HUES64 (cell line): ENCODE measurements at regions not wholly inside any gene's neighbourhood (a gene's known extent, or its start where the extent isn't known, plus 50 kb on each side); places are given as distances from the start of the nearest gene placed in this dataset.

ENCODE experiments used
- H3K27ac ChIP-seq: 2 replicates; pipeline ENCODE4 v1.7.0; 2013; ENCODE audit warnings: low read depth, low read length, inconsistent platforms
- H3K27me3 ChIP-seq: 2 replicates; pipeline ENCODE4 v1.6.1; 2013; ENCODE audit warnings: mild to moderate bottlenecking, low read length; ENCODE audit not compliant: insufficient read depth
- H3K36me3 ChIP-seq: 2 replicates; pipeline ENCODE4 v1.6.1; 2013; ENCODE audit warnings: mild to moderate bottlenecking, low read length; ENCODE audit not compliant: insufficient read depth
- H3K4me1 ChIP-seq: 2 replicates; pipeline ENCODE4 v1.6.1; 2013; ENCODE audit warnings: mild to moderate bottlenecking, low read length, moderate library complexity; ENCODE audit not compliant: insufficient read depth
- H3K4me3 ChIP-seq: 2 replicates; pipeline ENCODE4 v1.5.1; 2013; ENCODE audit warnings: mild to moderate bottlenecking, low read length, moderate library complexity
- H3K9ac ChIP-seq: 2 replicates; pipeline ENCODE4 v1.6.1; 2013; ENCODE audit warnings: mild to moderate bottlenecking, low read depth, low read length
- H3K9me3 ChIP-seq: 2 replicates; pipeline ENCODE4 v1.6.1; 2013; ENCODE audit warnings: low read depth, low read length; ENCODE audit not compliant: insufficient read depth
- WGBS: fragments of 150-250, 120-280 bp; methylation state at CpG from one replicate; pipeline ENCODE4 v1.1.7; 2013; ENCODE audit warnings: missing lambda C conversion rate; 5-methylcytosine and 5-hydroxymethylcytosine counted together

GRCh38 chr22:48834404-48834803, 993.3 kb downstream of the BRD1 start:
- 0 out of 2 replicates have a peak, but pooled peaks cover 9% of the 10 kb centered on the region for H3K9me3 ChIP-seq
- H3K27me3 ChIP-seq: no peaks in the 10 kb centered on the region
- no peak overlapping the region for H3K4me3 ChIP-seq
- H3K9ac ChIP-seq: no peak overlapping the region
- H3K4me1 ChIP-seq: no peaks in the 10 kb centered on the region
- no peak overlapping the region for H3K27ac ChIP-seq
- WGBS: 91% methylated on average over 5 of the region's 5 CpGs
- no peaks in the 10 kb centered on the region for H3K36me3 ChIP-seq

- Histone ChIP-seq H3K9ac (no peak overlapping the region), H3K27ac (no peak overlapping the region)
- 98% methylated on average over 3 of the region's 4 CpGs for WGBS
These were observed 995.1 kb downstream of the BRD1 start for GRCh38 chr22:48832592-48832991.

GRCh38 chr22:48829908-48830307, 997.8 kb downstream of the BRD1 start:
- H3K9me3 ChIP-seq: 0 out of 2 replicates have a peak, but pooled peaks cover 9% of the 10 kb centered on the region

More at GRCh38 chr22:48832592-48832991, 995.1 kb downstream of the BRD1 start:
- H3K36me3 ChIP-seq: no peaks in the 10 kb centered on the region
- H3K9me3 ChIP-seq: 0 out of 2 replicates have a peak, but pooled peaks cover 9% of the 10 kb centered on the region
- H3K27me3 ChIP-seq: no peaks in the 10 kb centered on the region
- H3K4me1 ChIP-seq: peaks cover 4% of the 10 kb centered on the region; the same call in 1 of the 2 replicates
- no peak overlapping the region for H3K4me3 ChIP-seq

GRCh38 chr22:48828688-48829087, 999.0 kb downstream of the BRD1 start:
- peaks cover 6% of the 10 kb centered on the region; the same call in 1 of the 2 replicates for H3K4me1 ChIP-seq
- H3K9me3 ChIP-seq: 0 out of 2 replicates have a peak, but pooled peaks cover 9% of the 10 kb centered on the region
- H3K36me3 ChIP-seq: no peaks in the 10 kb centered on the region
- H3K27ac ChIP-seq: no peak overlapping the region
- no peaks in the 10 kb centered on the region for H3K27me3 ChIP-seq
- 93% methylated on average over 5 of the region's 5 CpGs for whole genome bisulfite sequencing
- H3K9ac ChIP-seq: no peak overlapping the region
- no peak overlapping the region for H3K4me3 ChIP-seq

More at GRCh38 chr22:48829908-48830307, 997.8 kb downstream of the BRD1 start:
- no peaks in the 10 kb centered on the region for H3K36me3 ChIP-seq
- H3K27me3 ChIP-seq: no peaks in the 10 kb centered on the region
- H3K4me3 ChIP-seq: no peak overlapping the region
- no peak overlapping the region for H3K27ac ChIP-seq
- H3K9ac ChIP-seq: no peak overlapping the region
- WGBS: 92% methylated on average over 6 of the region's 6 CpGs
- H3K4me1 ChIP-seq: peaks cover 6% of the 10 kb centered on the region; the same call in 1 of the 2 replicates

GRCh38 chr22:48827904-48828555, 999.6 kb downstream of the BRD1 start:
- H3K9me3 ChIP-seq: 0 out of 2 replicates have a peak, but pooled peaks cover 8% of the 10 kb centered on the region
- H3K9ac ChIP-seq: no peak overlapping the region
- WGBS: 84% methylated on average over 18 of the region's 18 CpGs
- H3K4me3 ChIP-seq: no peak overlapping the region
- peaks cover 6% of the 10 kb centered on the region; the same call in 1 of the 2 replicates for H3K4me1 ChIP-seq
- no peaks in the 10 kb centered on the region for H3K27me3 ChIP-seq
- H3K36me3 ChIP-seq: no peaks in the 10 kb centered on the region
- H3K27ac ChIP-seq: no peak overlapping the region

- H3K27me3 ChIP-seq: no peaks in the 10 kb centered on the region
- 79% methylated on average over 18 of the region's 18 CpGs for WGBS
- H3K4me1 ChIP-seq: peaks cover 6% of the 10 kb centered on the region; the same call in 1 of the 2 replicates
- H3K36me3 ChIP-seq: no peaks in the 10 kb centered on the region
- H3K9ac ChIP-seq: no peak overlapping the region
- H3K4me3 ChIP-seq: no peak overlapping the region
- 0 out of 2 replicates have a peak, but pooled peaks cover 2% of the 10 kb centered on the region for H3K9me3 ChIP-seq
- no peak overlapping the region for H3K27ac ChIP-seq
These were observed 1000.3 kb downstream of the BRD1 start for GRCh38 chr22:48827268-48827846.

- 95% methylated on average over 9 of the region's 9 CpGs for WGBS
- Histone ChIP-seq H3K36me3 (no peaks in the 10 kb centered on the region), H3K27ac (no peak overlapping the region), H3K27me3 (no peaks in the 10 kb centered on the region), H3K4me1 (peaks cover 6% of the 10 kb centered on the region; the same call in 1 of the 2 replicates), H3K9ac (no peak overlapping the region), H3K9me3 (0 out of 2 replicates have a peak, but pooled peaks cover 2% of the 10 kb centered on the region), H3K4me3 (no peak overlapping the region)
These were observed 1001.1 kb downstream of the BRD1 start for GRCh38 chr22:48826546-48826945.

GRCh38 chr22:48825802-48826520, 1001.7 kb downstream of the BRD1 start:
- Histone ChIP-seq H3K36me3 (no peaks in the 10 kb centered on the region), H3K4me1 (peaks cover 6% of the 10 kb centered on the region; the same call in 1 of the 2 replicates), H3K9ac (no peak overlapping the region), H3K4me3 (no peak overlapping the region), H3K27ac (no peak overlapping the region), H3K9me3 (0 out of 2 replicates have a peak, but pooled peaks cover 2% of the 10 kb centered on the region), H3K27me3 (no peaks in the 10 kb centered on the region)
- 95% methylated on average over 25 of the region's 25 CpGs for WGBS

GRCh38 chr22:48824712-48825651, 1002.7 kb downstream of the BRD1 start:
- H3K36me3 ChIP-seq: no peaks in the 10 kb centered on the region
- H3K9ac ChIP-seq: no peak overlapping the region
- peaks cover 6% of the 10 kb centered on the region; the same call in 1 of the 2 replicates for H3K4me1 ChIP-seq
- H3K4me3 ChIP-seq: no peak overlapping the region
- H3K9me3 ChIP-seq: no peaks in the 10 kb centered on the region
- no peaks in the 10 kb centered on the region for H3K27me3 ChIP-seq
- WGBS: 86% methylated on average over 22 of the region's 23 CpGs
- no peak overlapping the region for H3K27ac ChIP-seq

GRCh38 chr22:48823941-48824340, 1003.7 kb downstream of the BRD1 start:
- Histone ChIP-seq H3K9ac (no peak overlapping the region), H3K27ac (no peak overlapping the region), H3K4me1 (peaks cover 6% of the 10 kb centered on the region; the same call in 1 of the 2 replicates), H3K9me3 (no peaks in the 10 kb centered on the region), H3K36me3 (no peaks in the 10 kb centered on the region), H3K4me3 (no peak overlapping the region), H3K27me3 (no peaks in the 10 kb centered on the region)
- WGBS: 94% methylated on average over 12 of the region's 12 CpGs
